ENCODE measurements at regions not wholly inside any gene's neighbourhood (a gene's known extent, or its start where the extent isn't known, plus 50 kb on each side); places are given as distances from the start of the nearest gene placed in this dataset.
"Not testable (repeated sequence)": the region's sequence is repeated elsewhere in the genome, so short reads cannot be mapped to it uniquely, and the experiment has no call there.

- no peak for DNase-seq
Measured at GRCh38 chr14:82872494-82872893, 1338.8 kb upstream of the SEL1L start.

DNA sequence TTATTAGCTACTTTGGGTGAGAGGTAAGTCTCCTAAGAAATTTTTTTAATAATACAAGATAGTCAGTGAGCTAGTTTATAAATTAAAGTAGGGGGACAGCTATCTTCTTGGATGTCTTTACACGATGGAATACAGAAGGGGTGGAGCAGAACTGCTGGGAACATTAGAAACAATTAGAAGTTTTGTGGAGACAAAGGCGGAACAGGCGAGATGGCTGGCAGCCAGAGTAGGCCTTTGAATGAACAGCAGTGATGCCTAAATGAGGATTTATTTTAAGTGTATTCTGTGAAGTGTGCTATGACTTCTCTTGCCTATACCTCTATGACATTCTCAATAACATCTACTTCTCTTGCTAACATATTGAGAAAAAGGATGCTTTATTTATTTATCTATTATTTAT, 1345.3 kb upstream of the SEL1L start:
- no peak for DNase-seq

GRCh38 chr14:82879949-82880535, 1346.4 kb upstream of the SEL1L start:
- DNase-seq, result no peak

- no peak for DNase-seq
Measured at GRCh38 chr14:82886670-82887069, 1353.0 kb upstream of the SEL1L start.

DNA sequence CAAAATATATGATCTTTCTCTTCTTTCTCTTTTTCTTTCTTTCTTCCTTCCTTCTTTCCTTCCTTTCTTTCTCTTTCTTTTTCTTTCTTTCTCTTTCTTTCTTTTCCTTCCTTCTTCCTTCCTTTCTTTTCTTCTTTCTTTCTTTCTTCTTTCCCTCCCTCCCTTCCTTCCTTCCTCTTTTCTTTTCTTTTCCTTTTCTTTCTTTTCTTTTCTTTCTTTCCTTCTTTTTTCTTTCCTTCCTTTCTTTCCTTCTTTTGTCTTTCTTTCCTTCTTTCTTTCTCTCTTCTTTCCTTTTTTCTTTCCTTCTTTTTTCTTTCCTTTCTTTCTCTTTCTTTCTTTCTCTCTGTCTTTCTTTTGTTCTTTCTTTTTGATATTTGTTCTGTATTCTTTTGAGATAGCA, 1356.0 kb upstream of the SEL1L start:
- no peak for DNase-seq

DNA sequence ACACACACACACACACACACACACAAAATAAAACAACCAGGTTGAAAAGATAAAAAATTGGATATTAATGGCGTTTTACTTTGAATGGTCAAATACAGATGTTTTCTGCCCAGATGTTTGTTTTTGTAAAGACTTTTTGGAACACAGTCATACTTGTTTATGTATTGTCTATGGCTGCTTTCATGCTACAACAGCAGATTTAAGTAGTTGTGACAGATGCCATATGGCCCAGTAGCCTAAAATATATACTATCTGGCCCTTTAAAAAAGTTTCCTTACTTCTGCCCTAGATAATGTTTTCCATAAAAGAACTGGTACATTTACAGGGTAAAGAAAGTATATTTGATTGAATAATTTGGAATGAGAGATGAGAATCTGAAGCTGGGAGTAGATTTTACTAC, 1362.8 kb upstream of the SEL1L start:
- DNase-seq, result no peak

DNA sequence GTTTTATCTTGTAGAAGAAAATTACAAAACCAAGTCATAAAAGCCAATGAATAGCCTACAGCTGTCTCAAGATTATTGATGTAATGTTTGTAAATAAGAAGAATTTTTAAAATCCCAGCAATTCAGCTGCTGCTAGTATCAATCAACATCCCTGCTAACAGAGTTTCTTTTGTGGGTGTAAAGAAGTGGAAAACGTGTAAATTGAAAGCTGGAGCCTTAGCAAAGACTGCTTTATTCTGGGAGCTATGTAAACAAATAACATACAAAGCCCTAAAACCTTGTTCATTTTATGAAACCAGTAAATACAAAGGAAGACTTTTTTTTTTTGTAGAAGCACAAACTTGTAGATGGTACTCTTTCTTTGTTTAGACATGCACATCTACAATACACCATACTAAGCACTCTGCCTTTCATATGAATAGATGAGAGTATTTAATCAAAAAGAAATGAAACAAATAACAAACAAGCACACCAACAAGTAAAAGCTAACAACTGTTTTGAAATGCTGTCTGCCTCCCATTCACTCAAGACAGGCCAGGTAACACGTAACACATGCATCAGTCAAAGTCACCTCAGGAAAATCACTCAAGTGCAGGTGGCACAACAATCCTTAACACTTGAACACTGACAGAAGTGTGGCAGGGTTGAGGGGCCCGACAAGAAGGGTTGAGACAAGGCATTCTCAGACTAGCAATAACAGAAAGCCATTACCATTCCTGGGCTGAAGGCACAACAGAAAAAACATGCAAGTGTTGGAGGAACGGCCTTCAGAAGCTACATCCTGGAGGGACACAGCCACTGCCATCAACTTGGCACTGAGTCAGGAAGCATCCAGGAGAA, 1364.0 kb upstream of the SEL1L start:
- DNase-seq, result no peak

GRCh38 chr14:82905762-82906161, 1372.1 kb upstream of the SEL1L start:
- peak; percentile 100 for DNase-seq

- DNase-seq, result no peak
Measured at GRCh38 chr14:82911930-82912329, 1378.3 kb upstream of the SEL1L start.

- no peak for DNase-seq
Measured at GRCh38 chr14:82913396-82913795, 1379.7 kb upstream of the SEL1L start.

GRCh38 chr14:82915381-82915780, 1381.7 kb upstream of the SEL1L start:
- no peak for DNase-seq

DNA sequence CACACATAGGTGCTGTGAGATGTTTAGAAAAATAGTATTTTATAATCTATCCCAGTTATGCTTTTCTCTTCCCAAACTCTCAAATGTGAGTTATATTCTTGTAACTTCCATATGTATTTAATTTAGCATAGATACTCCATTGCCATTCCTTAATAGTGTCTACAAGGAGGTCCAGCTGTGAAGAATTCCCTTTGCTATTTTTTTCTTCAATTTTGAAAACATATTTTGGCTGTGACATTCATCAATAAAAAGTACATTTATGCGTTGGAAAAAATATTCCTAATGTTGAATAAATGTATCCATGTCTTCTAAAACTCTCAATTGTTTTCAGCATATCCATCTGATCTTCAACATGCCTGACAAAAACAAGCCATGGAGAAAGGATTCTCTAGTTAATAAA, 1402.0 kb upstream of the SEL1L start:
- no peak for DNase-seq

GRCh38 chr14:82951171-82951570, 1417.5 kb upstream of the SEL1L start:
- no peak for DNase-seq

GRCh38 chr14:82963756-82964155, 1430.1 kb upstream of the SEL1L start:
- DNase-seq, result no peak

DNA sequence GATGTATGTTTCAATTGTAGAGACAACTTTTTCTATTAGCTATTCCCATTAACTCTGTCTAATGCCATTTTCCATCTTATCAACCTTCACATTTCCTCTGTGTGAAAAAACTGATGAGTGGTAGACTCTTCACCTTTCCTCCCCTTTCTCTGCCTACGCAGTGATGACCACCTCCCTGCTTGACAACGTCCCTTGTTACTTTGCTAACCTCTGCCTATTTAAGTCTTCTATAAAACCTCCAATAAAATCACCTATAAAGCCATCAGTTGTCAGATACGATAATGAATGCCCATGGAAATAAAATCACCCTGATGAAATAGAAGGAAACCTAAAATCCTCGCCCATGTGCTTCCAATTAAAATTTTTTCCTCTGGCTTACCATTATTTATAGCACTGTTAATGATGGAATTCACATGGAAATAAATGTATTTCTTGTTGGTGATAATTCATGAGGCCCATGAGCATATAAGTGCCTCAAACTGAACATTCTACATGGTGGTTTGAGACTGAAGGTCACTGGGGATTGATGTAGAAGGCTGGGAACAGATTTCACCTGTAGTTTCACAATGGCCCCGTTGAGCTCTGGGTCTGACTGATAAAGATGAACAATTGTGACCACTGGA, 1454.0 kb upstream of the SEL1L start:
- DNase-seq, result no peak

- not testable (repeated sequence) for DNase-seq
Measured at GRCh38 chr14:82994547-82994946, 1460.9 kb upstream of the SEL1L start.

- DNase-seq, result no peak
Measured at GRCh38 chr14:82999802-83000201, 1466.1 kb upstream of the SEL1L start.

- no peak for DNase-seq
Measured at GRCh38 chr14:83004456-83005006, 1470.9 kb upstream of the SEL1L start.

GRCh38 chr14:83006121-83006670, 1472.5 kb upstream of the SEL1L start:
- peak; percentile 19 for DNase-seq

DNA sequence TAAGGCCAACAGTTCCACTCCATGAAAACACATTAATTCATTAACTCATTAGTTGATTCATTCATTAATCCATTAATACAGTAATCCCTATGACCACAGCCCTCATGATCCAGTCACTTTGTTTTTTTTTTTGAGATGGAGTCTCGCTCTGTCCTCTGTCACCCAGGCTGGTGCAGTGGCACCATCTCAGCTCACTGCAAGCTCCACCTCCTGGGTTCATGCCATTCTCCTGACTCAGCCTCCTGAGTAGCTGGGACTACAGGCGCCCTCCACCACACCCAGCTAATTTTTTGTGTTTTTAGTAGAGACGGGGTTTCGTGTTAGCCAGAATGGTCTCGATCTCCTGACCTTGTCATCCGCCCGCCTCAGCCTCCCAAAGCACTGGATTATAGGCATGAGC, 1473.4 kb upstream of the SEL1L start:
- DNase-seq, result not testable (repeated sequence)

DNA sequence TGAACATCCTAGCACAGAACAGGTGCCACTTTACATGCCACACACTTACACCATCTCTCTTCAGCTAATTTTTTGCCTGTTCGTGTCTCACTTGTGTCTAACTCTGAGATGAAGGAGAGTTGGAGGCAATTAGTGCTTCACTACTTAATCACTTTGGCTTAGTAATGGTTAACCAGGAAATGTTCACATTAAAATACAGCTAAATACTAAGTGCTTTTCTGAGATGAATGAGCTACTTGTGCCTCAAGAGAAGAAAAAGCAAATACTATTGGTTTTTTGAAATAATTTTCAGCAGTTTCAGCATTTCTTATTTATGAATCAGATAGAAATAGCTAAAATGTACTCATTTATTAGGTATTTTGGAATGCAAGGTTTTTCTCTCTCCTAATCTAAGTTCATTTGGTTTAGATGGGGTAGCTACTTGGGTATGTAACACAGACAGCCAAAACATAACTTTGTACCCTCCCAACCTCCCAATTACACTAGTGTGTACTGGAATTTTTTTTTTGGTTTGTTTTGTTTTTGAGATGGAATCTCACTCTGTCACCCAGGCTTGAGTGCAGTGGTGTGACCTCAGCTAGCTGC, 1474.1 kb upstream of the SEL1L start:
- no peak for DNase-seq

- no peak for DNase-seq
Measured at GRCh38 chr14:83017296-83017695, 1483.6 kb upstream of the SEL1L start.

DNA sequence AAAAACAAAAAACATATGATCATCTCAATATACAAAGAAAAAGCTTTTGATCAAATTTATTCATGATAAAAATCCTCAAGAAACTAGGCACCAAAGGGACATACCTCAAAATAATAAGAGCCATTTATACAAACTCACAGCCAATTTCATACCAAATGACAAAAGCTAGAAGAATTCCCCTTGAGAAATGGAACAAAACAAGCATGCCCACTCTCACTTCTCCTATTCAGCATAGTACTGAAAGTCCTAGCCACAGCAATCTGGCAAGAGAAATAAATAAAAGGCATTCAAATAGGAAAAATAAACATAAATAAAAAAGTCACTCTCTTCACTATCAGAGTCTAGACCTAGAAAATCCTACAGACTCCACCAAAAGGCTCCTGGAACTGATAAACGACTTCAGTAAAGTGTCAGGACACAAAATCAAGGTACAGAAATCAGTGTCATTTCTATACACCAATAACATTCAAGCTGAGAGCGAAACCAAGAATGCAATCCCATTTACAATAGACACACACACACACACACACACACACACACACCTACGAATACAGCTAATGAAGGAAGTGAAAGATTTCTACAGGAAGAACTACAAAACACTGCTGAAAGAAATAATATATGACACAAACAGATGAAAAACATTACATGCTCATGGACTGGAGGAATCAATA, 1486.2 kb upstream of the SEL1L start:
- no peak for DNase-seq
